HG03175 (cell line): ENCODE measurements at regions not wholly inside any gene's neighbourhood (a gene's known extent, or its start where the extent isn't known, plus 50 kb on each side); places are given as distances from the start of the nearest gene placed in this dataset.

Experiments used
- ATAC-seq: cut with Tn5 transposase; IDR thresholded peaks from one replicate; pipeline ENCODE4 v1.9.1; 2021; ENCODE audit warnings: mild to moderate bottlenecking, moderate library complexity; ENCODE audit not compliant: unreplicated experiment

DNA sequence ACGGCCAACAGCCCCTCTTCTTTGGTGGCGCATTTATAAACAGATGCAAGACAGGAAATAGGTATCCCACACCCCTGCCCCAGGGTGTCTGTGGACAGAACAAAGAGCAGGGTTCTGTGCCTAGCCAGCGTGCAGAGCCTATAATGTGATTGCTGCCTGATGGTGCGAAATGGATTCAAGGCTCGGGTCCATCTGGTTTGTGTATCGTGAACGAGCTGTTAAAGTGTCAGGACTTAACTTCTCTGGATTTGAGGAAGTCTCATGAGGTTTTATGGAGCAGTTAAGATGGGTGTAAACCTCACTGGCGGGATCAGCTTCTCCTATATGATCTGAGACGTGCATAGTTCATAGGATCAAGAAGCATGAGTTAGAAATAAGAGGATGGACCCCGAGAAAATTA is 388.7 kb upstream of the TBX3 start:
- no peak for ATAC-seq

DNA sequence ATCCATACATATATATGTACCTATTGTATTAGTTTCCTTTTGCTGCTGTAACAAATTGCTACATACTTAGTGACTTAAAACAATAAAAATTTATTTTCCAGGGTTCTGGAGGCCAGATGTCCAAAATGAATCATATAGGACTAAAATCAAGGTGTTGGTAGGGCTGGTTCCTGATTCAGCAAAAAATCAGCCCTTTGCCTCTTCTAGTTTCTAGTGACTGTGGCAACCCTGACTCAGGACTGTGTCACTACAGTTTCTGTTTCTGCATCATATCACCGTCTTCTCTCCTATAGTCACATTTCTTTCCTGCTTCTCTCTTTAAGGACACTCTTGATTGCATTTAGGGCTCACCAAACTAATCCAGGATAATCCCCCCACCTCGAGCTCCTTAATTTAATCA is 386.3 kb upstream of the TBX3 start:
- ATAC-seq: no peak

GRCh38 chr12:115064296-115064695 is 380.3 kb upstream of the TBX3 start:
- no peak for ATAC-seq

DNA sequence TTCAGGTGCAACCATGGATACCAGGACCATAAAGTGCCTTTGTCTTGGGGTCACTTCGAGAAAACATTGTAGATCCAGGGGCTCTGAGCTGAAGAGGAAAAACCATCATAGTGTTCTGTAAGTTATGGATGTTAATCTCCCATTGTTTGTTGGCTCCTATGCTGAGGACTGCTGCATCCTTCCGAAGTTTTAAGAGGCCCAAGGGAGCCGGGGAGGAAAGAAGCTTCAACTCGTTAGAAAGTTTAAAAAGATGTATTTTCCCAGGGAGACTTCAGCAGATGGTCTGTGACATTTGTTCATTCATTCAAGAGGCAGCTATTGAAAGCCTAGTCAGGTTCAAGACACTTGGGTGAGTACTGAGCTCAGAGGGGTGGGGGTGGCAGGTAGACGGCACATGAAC is 378.8 kb upstream of the TBX3 start:
- ATAC-seq: no peak

DNA sequence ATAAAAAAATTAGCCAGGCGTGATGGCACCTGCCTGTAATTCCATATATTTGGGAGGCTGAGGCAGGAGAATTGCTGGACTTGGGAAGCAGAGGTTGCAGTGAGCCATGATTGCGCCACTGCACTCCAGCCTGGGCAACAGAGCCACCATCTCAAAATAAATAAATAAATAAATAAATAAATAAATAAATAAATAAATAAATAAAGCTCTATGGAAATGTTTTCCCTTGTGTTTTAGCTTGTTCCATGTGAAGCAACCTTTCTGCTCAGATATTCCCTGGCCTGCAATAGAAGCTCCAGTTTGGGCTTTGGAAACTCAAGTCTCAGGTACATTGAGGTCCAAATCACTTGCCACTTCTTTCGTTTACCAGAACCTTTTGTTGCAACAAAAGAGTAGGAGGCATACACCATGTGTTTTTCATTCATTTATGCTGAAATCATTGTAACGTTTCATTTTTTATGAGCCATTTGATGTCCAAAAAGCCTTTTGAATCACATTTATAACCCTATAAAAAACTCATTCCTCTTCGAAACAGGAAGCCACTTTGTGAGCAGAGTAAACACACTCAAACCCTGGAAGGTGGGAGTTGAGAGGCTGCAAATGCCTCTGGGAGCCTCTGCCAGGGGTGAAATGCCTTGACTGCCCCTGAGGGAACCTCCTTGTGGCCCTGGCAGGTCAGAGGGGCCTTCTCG is 376.6 kb upstream of the TBX3 start:
- ATAC-seq: no peak

DNA sequence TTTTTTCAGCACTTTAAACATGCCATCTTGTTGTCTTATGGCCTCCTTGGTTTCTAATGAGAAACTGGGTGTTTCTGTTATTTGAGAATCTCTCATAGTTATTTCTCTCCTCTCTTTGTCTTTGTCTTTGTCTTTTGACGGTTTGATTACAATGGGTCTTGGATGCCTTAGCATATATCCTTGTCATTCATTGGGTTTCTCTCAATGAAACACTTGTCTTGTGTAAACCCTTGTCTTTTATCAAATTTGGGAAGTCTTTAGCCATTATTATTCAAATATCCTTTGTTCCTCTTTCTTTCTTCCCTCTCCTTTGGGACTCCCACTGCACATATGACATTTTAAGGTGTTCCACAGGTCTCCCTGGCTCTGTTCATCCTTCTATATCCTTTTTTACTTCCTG is 373.5 kb upstream of the TBX3 start:
- ATAC-seq: no peak

DNA sequence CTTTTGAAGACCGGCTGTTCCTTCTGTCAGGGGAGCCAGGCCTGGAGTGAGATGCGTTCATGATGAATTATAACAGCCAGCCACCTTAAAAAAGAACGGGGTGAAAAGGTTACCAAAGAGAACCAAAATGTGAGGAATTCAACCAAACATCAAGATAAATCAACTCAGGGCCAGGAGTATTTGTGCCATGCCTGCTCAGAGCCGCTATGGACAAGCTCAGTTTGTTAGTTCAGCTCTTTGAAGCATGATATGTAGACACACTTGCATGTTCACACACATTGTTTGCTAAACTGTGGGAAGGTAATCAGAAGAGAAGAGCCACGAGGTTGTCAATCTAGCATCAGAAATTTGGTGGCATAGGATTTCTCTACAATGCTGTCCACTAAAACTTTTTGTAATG is 367.4 kb upstream of the TBX3 start:
- ATAC-seq: no peak

DNA sequence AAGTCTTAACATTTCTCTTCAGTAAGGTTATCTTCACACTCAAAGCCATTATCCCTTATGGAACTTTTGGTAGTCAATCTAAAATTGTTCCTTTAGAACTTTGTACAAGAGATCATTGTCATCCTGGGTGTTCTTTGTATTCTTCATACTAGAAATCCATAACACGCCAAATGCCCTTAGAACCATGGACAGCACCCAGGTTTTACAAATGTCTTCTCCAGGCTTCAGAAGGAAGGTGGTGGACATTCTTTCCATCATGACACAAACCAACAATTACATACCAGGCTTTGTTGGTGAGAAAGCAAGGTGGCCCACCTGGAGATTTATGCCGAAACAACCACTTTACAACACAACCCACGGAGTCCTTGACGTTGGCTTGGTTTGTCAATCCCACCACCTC is 365.6 kb upstream of the TBX3 start:
- ATAC-seq: no peak

- no peak for ATAC-seq
These were observed 362.8 kb upstream of the TBX3 start for GRCh38 chr12:115046805-115047204.

- ATAC-seq: no peak
These were observed 360.1 kb upstream of the TBX3 start for GRCh38 chr12:115044073-115044472.

DNA sequence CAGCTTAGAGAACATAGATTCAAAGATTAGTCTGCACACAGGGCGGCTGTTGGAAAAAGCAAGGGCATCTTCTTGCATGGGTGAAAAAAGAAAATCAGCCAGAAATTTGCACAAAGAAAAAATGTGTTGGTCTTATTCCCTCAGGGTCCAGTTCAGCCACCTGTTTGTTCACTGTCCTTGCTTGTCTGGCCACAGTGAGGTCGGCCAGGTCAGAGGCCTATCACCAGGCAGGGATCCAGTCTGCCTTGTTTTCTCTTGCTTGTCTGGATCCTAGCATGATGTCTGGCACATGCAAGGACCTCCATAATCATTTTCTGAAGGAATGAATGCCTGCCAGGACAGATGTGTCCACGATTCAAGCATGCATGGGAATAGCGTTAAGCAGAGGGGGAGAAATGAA is 359.1 kb upstream of the TBX3 start:
- ATAC-seq: no peak

GRCh38 chr12:115042341-115042740 is 358.4 kb upstream of the TBX3 start:
- no peak for ATAC-seq

DNA sequence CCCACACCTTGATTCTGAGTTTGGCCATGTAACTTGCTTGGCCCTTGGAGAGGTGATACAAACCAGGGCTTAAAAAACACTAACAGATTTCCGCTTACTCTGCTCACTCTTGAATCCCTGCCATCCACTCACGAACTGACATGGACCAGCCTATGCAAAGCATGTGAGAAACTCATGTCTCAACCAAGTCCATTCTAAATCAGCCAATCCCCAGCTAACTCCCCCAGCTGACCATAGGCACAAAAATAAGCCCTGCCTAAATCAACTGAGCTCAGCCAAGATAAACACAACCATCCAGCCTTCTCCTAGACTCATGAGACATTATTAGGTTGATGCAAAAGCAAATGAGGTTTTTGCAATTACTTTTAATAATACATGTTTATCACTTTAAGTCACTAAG is 353.9 kb upstream of the TBX3 start:
- ATAC-seq: no peak

DNA sequence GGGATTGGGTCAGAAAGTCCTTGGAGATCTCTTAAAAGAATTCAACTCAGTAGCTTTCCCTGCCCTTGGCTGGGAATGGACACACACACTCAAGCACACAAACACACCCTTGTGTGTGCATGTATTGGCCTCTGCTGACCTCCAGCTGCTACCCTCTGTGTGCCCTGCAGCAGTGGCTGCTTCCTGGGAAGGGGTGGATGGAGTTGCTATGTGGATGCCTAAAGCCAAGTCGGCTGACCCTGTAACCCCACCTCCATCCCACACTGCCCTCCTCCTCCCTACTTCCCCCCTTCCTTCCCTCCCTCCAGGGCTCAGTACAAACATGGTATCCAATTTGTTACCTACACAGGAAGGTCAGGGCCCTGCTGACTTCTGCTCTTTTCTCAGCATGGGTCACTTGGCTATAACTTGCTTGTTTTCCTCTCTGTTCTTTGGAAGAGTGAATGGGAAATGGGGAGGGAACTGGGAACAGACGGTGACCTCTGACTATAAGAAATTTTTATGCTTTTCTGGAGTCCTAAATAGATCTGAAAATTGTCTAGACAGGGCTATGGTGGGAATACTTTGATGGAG is 351.6 kb upstream of the TBX3 start:
- ATAC-seq: no peak

- no peak for ATAC-seq
These were observed 348.5 kb upstream of the TBX3 start for GRCh38 chr12:115032521-115032920.

DNA sequence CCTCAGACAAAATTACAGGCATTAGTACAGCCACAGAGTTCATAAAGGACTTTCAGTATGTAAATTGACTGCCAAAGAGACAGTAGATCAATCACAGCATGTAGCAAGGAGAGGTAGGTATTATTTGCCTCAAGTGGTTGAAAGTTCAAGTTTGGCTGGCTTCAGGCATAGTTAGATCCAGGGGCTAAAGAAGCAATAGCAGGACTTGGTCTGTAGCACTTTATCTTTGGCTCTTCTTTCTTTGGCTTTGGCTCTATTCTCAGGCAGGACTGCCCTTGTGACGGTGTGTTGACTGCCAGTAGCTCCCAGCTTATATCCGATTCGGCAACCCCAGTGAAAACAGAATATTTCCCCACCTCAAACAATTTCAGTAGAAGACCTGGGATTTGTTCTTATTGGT is 346.0 kb upstream of the TBX3 start:
- no peak for ATAC-seq

DNA sequence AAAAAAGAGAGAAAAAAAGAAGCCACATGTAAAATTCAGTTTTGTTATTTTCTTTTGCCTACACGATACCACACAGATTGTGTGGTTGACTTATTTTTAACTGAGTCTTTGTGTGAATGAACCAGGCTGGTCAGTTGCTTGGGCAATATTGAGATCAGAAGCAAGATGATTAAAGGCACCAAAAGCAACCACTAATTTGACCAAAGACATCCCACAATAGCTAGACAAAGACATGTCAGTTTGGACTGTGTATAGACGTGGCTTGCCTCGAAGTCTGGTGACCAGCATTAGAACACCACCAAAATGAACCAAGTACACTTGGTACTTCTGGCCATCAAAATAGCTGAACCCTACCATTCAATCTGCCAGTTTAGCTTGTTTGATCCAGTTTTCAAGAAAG is 340.6 kb upstream of the TBX3 start:
- ATAC-seq: no peak

GRCh38 chr12:115023279-115024265 is 339.6 kb upstream of the TBX3 start:
- ATAC-seq: no peak

GRCh38 chr12:115020091-115020490 is 336.1 kb upstream of the TBX3 start:
- no peak for ATAC-seq

- no peak for ATAC-seq
These were observed 333.4 kb upstream of the TBX3 start for GRCh38 chr12:115017346-115017745.

DNA sequence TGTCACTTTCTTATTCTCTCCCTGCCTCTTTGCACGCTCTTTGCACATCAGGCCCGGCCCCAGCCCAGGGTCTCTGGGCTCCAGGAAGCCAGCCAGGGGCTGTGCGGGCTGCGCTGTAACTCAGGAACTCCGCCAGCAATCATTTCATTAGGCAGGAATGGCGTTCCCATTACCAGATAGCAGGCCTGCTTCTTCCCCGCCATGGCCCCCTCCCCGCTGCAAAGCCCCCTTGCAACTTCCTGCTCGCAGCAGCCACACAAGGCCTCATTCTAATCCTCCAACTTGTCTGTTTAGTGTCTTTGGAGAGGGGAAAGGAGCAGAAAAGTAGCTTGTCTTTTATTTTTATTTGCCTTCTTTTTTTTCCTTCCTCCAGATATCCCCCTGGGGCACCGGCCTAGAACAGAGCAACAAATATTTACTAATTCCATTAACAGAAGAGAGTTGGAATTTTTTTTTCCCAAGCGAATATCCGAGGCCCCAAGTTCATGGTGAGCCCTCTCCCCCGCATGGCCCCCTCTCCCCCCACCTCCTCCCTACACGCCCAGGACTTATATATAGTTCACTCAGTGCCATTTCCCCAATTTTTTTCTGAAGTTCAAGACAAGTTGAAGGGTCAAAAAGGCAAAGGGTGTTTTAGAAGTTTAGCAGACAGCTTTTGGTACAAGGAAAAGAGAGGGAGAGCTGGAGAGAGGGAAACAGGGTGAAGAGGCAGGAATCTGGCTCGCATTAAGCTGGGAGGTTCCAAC is 329.4 kb upstream of the TBX3 start:
- ATAC-seq: no peak
